A549 (cell line): ENCODE measurements at regions not wholly inside any gene's neighbourhood (a gene's known extent, or its start where the extent isn't known, plus 50 kb on each side); places are given as distances from the start of the nearest gene placed in this dataset.

Experiments
- E2F6 ChIP-seq: IDR thresholded peaks from 2 replicates; pipeline ENCODE4 v1.6.1; 2012; ENCODE audit warnings: low read depth, borderline replicate concordance
- PHF8 ChIP-seq: fragments of 200-600 bp; sonication (generic); IDR thresholded peaks from 2 replicates; pipeline ENCODE4 v1.6.1; 2016; ENCODE audit warnings: low read depth, mild to moderate bottlenecking, antibody characterized with exemption, moderate library complexity, borderline replicate concordance

GRCh38 chr6:163876391-163876790, 461.9 kb downstream of the QKI start:
- TF ChIP-seq PHF8 (no peak), E2F6 (no peak)
